Psoas muscle (tissue), 7 donors: ENCODE measurements at regions not wholly inside any gene's neighbourhood (a gene's known extent, or its start where the extent isn't known, plus 50 kb on each side); places are given as distances from the start of the nearest gene placed in this dataset.
"Not testable (repeated sequence)": the region's sequence is repeated elsewhere in the genome, so short reads cannot be mapped to it uniquely, and the experiment has no call there.

ENCODE experiments used
- ATAC-seq, 4 donors: fragments of 200-7000 bp; cut with Tn5 transposase; one replicate each; pipeline ENCODE4 v1.9.1; 2020; ENCODE audit warnings: moderate library complexity in 3 of 4, mild to moderate bottlenecking in 2 of 4
- DNase-seq, 2 donors: peaks; one replicate each; pipeline ENCODE4 v3.0.0-alpha.2; 2020
- H3K27ac ChIP-seq: fragments of 200-600 bp; one replicate; pipeline ENCODE4 v1.8.0; 2022
- H3K27me3 ChIP-seq, 3 donors: fragments of 200-600 bp in 1 of 3; one replicate each; pipeline versions ENCODE4 v1.6.1 to v1.8.0; 2013 to 2022; ENCODE audit warnings: low read length in 2 of 3, mild to moderate bottlenecking in 2 of 3, moderate library complexity in 1 of 3; ENCODE audit not compliant: insufficient read depth in 3 of 3
- H3K36me3 ChIP-seq, 2 donors: fragments of 200-600 bp in 1 of 2; one replicate each; pipeline versions ENCODE4 v1.6.1 to v1.8.0; 2013 to 2022; ENCODE audit warnings: low read depth in 1 of 2, mild to moderate bottlenecking in 1 of 2, moderate library complexity in 1 of 2; ENCODE audit not compliant: insufficient read depth in 1 of 2
- H3K4me1 ChIP-seq: fragments of 200-600 bp; one replicate; pipeline ENCODE4 v1.8.0; 2022
- H3K4me3 ChIP-seq: fragments of 200-600 bp; one replicate; pipeline ENCODE4 v1.8.0; 2022; ENCODE audit warnings: mild to moderate bottlenecking
- H3K9me3 ChIP-seq: fragments of 200-600 bp; one replicate; pipeline ENCODE4 v1.8.0; 2022
- CTCF ChIP-seq: fragments of 200-600 bp; IDR thresholded peaks from one replicate; pipeline ENCODE4 v1.8.0; 2022; ENCODE audit warnings: antibody characterized with exemption
- WGBS, 3 donors: extraction: QIAGEN DNeasy Blood & Tissue Kit; methylation state at CpG; one replicate each; pipeline versions ENCODE4 v1.1.6 to v1.1.7; 2013; 5-methylcytosine and 5-hydroxymethylcytosine counted together
- intact Hi-C, 2 donors: fragments of 100-400 bp; cut with DNase I; formaldehyde crosslinking; loops; one replicate each; pipeline versions ENCODE4 v1.11.0 to v1.14.2; 2022
- donor health status: healthy with polysubstance abuse.
- donor health status: DM: no; HTN: no; CAD: no; lungs with moderate emphysema.
- donor health status: Bipolar disorder and iron deficiency.
- donor health status: healthy.
- donor health status: DM: yes; HTN: yes; CAD: no.
- donor health status: DM: no; HTN: no; CAD: no.
- donor health status: DM: yes; HTN: yes; CAD: no.

GRCh38 chr21:39073063-39073462, 110.2 kb downstream of the PSMG1 start:
- Histone ChIP-seq H3K4me3 (no peak overlapping the region), H3K27me3 (no peaks in the 10 kb centered on the region), H3K9me3 (no peaks in the 10 kb centered on the region), H3K27ac (no peak overlapping the region), H3K36me3 (no peaks in the 10 kb centered on the region), H3K4me1 (no peaks in the 10 kb centered on the region)
- intact Hi-C loops, result loop anchor here in 1 of 2 donors (5.0 kb wide), 1 partner anchor 36 kb away; no protein-coding TSS in a partner anchor
- no peak for TF ChIP-seq CTCF
- WGBS, 3 donors, result 43 to 50% (median 45%) methylated on average over 3 of the region's 3 CpGs
- no peak for ATAC-seq
- DNase-seq, result no peak

GRCh38 chr21:39072468-39072867, 110.8 kb downstream of the PSMG1 start:
- Histone ChIP-seq H3K27ac (no peak overlapping the region), H3K4me1 (no peaks in the 10 kb centered on the region), H3K36me3 (no peaks in the 10 kb centered on the region), H3K9me3 (no peaks in the 10 kb centered on the region), H3K4me3 (no peak overlapping the region), H3K27me3 (no peaks in the 10 kb centered on the region)
- ATAC-seq, result no peak
- no peak for DNase-seq
- intact Hi-C loops, result loop anchor here in 1 of 2 donors (5.0 kb wide), 1 partner anchor 35 kb away; no protein-coding TSS in a partner anchor
- TF ChIP-seq CTCF, result no peak
- 76 to 86% (median 77%) methylated on average over 2 of the region's 2 CpGs for WGBS, 3 donors

- H3K27me3 ChIP-seq, result no peaks in the 10 kb centered on the region
- no peak overlapping the region for H3K4me3 ChIP-seq
- DNase-seq, result no peak
- no peaks in the 10 kb centered on the region for H3K9me3 ChIP-seq
- no peaks in the 10 kb centered on the region for H3K36me3 ChIP-seq
- WGBS, 3 donors, result 88 to 91% (median 88%) methylated on average over 4 of the region's 4 CpGs
- intact Hi-C loops, result loop anchor here in 1 of 2 donors (5.0 kb wide), 1 partner anchor 34 kb away; no protein-coding TSS in a partner anchor
- no peak for ATAC-seq
- peaks cover 3% of the 10 kb centered on the region for H3K4me1 ChIP-seq
- H3K27ac ChIP-seq, result no peak overlapping the region
- TF ChIP-seq CTCF, result no peak
Measured at GRCh38 chr21:39071623-39072214, 111.5 kb downstream of the PSMG1 start.

- not testable (repeated sequence) for H3K27me3 ChIP-seq, H3K36me3 ChIP-seq, H3K9me3 ChIP-seq, ATAC-seq, DNase-seq, H3K27ac ChIP-seq, H3K4me3 ChIP-seq, H3K4me1 ChIP-seq
- intact Hi-C loops, result loop anchor here in 1 of 2 donors (5.0 kb wide), 1 partner anchor 33 kb away; no protein-coding TSS in a partner anchor
- WGBS, 3 donors, result 91 to 93% (median 91%) methylated on average over 3 of the region's 3 CpGs
Measured at GRCh38 chr21:39069856-39070255, 113.4 kb downstream of the PSMG1 start.

GRCh38 chr21:39066829-39067780, 116.1 kb downstream of the PSMG1 start:
- Histone ChIP-seq H3K4me3 (no peak overlapping the region), H3K9me3 (no peaks in the 10 kb centered on the region), H3K4me1 (peaks cover 5% of the 10 kb centered on the region), H3K36me3 (no peaks in the 10 kb centered on the region), H3K27ac (peak overlapping the region; percentile 23), H3K27me3 (no peaks in the 10 kb centered on the region)
- no peak for TF ChIP-seq CTCF
- WGBS, 3 donors, result 62 to 66% (median 64%) methylated on average over 12 of the region's 12 CpGs
- ATAC-seq (no peak), DNase-seq (no peak)
- intact Hi-C loops, result no loop called here
